ENCODE measurements at regions not wholly inside any gene's neighbourhood (a gene's known extent, or its start where the extent isn't known, plus 50 kb on each side); places are given as distances from the start of the nearest gene placed in this dataset.
"Not testable (repeated sequence)": the region's sequence is repeated elsewhere in the genome, so short reads cannot be mapped to it uniquely, and the experiment has no call there.

- DNase-seq (ENCODE audit: low read depth) = no peak
Observed at GRCh38 chr4:72770708-72771107, 201.7 kb upstream of the ADAMTS3 start.

- DNase-seq (ENCODE audit: low read depth) = no peak
Observed at GRCh38 chr4:72768364-72768763, 199.3 kb upstream of the ADAMTS3 start.

DNA sequence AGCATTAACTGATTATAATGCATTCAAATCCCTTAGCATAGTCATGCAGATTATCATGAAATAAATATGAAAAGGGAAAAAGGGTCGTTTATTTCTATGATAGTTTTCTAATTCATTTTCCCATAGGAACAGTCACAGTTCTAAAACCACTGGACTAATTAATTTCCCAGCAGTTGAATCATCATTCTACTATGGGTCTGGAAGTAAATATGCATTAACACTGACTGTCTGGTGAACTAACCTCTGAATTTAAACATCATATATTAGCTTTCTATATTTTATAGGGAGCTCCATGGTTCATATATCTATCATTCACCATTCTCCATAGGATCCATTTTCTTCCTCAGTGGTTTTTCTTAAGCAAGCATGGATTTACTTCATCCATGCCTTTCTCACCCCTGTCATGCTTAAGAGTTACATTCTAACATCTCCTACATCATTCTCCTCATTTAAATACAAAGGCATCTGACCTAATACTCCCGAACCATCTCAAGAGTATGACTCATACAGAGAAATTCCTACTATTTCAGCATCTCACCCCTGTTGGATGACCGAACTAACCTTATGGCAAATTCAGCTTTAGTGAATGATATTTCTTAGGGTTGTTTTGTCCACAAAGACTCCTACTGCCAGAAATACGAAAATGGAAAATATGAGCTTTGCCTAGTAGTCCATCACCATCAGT is 198.7 kb upstream of the ADAMTS3 start:
- DNase-seq (ENCODE audit: low read depth) = no peak

GRCh38 chr4:72765788-72766187 is 196.8 kb upstream of the ADAMTS3 start:
- not testable (repeated sequence) for DNase-seq (ENCODE audit: low read depth)

- no peak for DNase-seq (ENCODE audit: low read depth)
Observed at GRCh38 chr4:72761368-72762038, 192.5 kb upstream of the ADAMTS3 start.

DNA sequence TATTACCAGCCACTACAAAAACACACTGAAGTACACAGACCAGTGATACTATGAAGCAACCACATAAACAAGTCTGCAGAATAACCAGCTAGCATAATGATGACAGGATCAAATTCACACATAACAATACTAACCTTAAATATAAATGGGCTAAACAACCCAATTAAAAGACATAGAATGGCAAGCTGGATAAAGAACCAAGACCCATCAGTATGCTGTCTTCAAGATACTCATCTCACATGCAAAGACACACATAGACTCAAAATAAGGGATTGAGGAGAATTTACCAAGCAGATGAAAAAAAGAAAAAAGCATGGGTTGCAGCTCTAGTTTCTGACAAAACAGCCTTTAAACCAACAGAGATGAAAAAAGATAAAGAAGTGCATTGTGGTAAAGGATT is 184.4 kb upstream of the ADAMTS3 start:
- DNase-seq (ENCODE audit: low read depth) = not testable (repeated sequence)

DNA sequence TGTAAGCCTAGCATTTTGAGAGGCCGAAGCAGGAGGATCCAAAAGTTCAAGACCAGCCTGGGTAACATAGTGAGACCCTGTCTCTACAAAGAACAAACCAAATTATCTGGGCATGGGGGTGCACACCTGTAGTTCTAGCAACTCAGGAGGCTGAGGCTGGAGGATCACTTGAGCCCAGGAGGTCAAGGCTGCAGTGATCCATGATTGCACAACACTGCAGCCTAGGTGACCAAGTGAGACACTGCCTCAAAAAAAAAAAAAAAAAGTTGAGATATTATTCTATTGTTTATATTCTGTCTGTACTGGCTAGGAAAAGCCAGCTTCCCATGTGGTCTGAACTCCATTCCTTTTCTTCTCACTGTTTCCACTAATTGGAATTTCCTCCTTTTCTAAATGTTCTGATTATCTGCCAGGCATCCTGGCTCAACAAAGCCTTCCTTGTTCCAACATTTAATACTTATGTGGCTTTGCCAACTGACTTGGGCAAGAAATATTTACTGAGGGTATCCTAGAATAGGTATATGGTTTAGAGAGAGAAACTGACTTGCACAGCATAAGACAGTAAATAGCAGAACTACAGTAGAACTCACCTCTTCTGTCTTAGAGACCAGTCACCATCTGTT is 175.2 kb upstream of the ADAMTS3 start:
- no peak for DNase-seq (ENCODE audit: low read depth)

- no peak for DNase-seq (ENCODE audit: low read depth)
Observed at GRCh38 chr4:72743078-72743477, 174.1 kb upstream of the ADAMTS3 start.

DNA sequence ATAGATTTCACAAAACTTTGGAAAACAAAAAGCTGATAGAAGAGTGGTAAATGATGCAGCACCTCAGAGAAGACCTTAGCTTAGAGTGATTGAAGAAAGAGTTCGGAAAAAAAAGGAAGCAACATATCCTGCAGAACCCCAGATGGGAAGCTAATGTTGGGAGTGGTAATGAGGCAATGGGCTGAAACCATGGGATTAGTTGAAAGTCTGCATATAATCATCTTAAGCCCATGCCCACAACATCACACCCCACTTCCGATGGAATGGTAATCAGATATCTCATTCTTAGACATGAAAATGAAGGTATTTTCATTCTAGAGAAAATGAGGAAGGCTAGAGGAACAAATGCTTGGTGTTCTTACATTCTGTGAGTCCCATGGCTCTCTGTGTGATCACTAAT is 146.3 kb upstream of the ADAMTS3 start:
- no peak for DNase-seq (ENCODE audit: low read depth)

GRCh38 chr4:72714482-72715279 is 145.7 kb upstream of the ADAMTS3 start:
- no peak for DNase-seq (ENCODE audit: low read depth)

DNA sequence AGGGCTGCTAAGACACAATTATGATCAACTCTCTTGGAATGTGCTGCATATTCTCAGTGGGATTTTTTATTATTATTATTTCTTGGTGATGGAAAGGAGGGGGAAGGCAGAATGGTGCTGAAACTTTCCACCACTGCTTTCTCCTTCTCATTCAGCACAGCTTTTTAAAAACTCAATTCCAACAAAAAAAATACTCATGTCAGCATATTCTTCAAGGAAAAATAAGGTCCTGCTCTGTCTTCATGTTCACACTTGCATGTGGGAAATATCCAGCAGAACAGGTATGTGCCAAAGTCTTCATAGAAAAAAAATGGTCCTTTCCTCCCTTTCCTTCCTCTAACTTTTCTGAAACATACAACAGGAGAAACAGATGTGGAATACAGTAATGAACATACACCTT is 144.0 kb upstream of the ADAMTS3 start:
- no peak for DNase-seq (ENCODE audit: low read depth)

DNA sequence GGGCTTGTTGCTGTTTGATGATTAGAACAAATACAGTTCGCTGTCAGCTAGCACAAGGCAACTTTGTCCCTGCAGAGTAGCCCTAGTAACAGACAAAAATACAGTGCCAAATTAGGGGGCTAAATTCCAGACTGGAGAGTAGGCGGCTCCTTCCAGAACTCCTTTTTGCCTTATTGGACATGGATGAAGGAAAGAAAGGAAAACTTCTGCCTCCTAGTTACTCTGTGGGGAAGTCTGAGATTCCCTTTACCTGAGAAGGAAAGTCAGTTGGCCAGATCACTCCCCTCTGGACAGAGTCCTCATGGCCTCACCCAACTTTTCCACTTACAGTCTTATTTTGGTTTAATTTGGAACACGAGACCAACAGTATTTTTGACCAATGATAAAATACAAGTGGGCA is 140.5 kb upstream of the ADAMTS3 start:
- no peak for DNase-seq (ENCODE audit: low read depth)

DNA sequence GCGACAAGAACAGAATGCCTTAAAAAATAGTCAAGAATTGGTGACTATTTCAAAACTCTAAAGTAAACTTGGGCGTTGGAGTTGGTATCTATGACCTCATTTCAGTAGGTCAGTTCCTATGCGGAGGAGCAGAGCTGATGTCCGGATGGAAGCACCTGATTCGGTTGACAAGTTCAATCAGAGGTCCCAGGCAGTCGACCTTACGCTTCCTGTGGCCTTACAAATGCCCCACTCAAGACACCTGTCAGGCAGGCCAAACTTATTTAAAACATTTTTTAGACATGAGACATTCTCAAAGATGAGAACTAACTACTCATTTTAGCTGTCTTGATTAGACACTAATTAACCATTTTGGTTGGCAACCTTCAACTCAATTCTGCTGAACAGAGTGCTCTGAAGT is 137.7 kb upstream of the ADAMTS3 start:
- DNase-seq (ENCODE audit: low read depth) = no peak

DNA sequence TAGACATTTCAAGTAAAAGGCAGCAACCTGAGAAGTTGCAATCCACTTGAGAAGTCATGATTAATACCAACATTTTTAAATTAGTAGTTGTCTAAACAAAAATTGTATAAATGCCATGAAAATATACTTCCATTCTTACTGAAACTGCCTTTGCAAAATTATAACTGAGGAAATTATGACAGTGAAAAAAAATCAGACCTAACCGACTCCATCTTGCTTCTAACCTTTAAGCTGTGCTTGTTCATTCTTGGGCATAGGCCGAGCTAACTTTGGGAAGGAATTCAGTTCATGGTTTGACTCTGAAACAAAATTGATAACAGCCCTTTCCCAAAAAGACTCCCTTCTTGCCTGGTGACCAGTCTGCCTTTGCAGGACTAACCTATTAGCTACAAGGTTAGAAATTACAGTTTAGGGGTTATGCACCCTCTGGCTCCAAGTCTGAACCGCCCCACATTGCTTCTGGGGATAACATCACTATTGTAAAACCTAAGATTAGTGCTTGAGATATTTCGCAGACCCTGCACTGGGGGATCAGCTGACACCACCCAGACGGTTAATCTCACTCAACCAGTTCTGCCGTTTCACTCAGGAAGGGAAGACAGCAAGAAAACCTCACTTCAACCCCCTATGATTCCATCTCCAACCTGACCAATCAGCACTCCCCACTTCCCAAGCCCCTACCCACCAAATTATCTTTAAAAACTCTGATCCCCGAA is 136.1 kb upstream of the ADAMTS3 start:
- DNase-seq (ENCODE audit: low read depth) = not testable (repeated sequence)

DNA sequence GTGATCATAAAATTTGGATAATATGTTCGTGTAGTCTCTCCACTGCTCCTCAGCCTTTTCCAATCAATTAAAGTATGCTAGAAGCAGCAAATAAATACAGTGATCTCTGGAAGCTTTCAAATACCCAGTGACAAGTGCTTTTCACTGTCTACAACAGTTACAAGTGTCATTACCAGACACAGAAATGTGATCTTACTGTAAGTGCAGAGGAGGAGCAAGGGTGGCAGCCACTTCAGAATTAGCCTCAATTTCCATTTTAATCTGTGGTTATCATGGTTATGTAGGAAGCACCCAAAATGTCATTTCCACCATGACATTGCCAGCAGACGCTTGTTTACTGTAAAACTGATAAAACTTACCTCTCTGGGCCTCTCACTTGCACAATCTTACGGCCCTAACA is 133.9 kb upstream of the ADAMTS3 start:
- no peak for DNase-seq (ENCODE audit: low read depth)

GRCh38 chr4:72701987-72702819 is 133.2 kb upstream of the ADAMTS3 start:
- DNase-seq (ENCODE audit: low read depth) = peak; percentile 6

DNA sequence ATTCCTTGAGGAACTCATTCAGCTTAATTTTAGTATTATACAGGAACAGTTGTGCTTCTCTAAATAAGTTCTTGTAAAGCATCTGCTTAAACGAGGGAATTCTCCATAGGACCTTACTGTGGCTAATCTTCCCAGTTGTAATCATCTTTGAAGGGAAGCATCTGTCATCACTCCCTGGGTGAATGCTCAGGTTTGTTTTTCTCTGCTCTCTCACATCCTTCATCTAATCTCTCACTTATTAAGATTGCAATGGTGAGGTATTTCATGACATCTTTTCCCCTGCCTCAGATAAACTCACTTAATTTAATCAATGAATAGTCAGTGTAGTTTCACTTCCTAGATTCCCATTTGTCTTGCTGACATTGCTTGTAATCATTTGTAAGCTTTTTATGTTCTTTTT is 121.8 kb upstream of the ADAMTS3 start:
- DNase-seq (ENCODE audit: low read depth) = no peak

GRCh38 chr4:72689923-72690322 is 120.9 kb upstream of the ADAMTS3 start:
- no peak for DNase-seq (ENCODE audit: low read depth)

DNA sequence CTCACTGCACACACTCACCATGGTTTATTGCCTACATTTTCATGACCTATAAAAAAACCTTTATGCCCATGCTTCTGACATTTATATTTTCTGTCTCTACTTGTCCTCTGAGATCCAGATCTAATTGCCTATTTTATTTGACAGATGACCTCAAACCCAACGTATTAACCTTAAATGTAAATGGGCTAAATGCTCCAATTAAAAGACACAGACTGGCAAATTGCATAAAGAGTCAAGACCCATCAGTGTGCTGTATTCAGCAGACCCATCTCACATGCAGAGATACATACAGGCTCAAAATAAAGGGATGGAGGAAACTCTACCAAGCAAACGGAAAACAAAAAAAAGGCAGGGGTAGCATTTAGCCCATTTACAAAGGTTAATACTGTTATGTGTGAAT is 117.4 kb upstream of the ADAMTS3 start:
- DNase-seq (ENCODE audit: low read depth) = not testable (repeated sequence)

DNA sequence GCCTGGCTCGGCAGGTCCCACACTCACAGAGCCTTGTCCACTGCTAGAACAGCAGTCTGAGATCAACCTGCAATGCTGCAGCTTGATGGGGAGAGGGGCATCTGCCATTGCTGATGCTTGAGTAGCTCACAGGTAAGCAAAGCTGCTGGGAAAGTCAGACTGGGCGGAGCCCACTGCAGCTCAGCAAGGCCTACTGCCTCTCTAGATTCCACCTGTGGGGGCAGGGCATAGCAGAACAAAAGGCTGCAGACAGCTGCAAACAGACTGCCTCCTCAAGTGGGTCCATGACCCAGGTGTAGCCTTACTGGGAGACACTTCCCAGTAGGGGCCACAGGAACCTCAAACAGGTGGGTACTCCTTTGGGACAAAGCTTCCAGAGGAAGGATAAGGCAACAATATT is 110.6 kb upstream of the ADAMTS3 start:
- DNase-seq (ENCODE audit: low read depth) = no peak

- no peak for DNase-seq (ENCODE audit: low read depth)
Observed at GRCh38 chr4:72677886-72678285, 108.9 kb upstream of the ADAMTS3 start.

Data from T follicular helper cell (primary cell).